ENCODE measurements at regions not wholly inside any gene's neighbourhood (a gene's known extent, or its start where the extent isn't known, plus 50 kb on each side); places are given as distances from the start of the nearest gene placed in this dataset.

DNA sequence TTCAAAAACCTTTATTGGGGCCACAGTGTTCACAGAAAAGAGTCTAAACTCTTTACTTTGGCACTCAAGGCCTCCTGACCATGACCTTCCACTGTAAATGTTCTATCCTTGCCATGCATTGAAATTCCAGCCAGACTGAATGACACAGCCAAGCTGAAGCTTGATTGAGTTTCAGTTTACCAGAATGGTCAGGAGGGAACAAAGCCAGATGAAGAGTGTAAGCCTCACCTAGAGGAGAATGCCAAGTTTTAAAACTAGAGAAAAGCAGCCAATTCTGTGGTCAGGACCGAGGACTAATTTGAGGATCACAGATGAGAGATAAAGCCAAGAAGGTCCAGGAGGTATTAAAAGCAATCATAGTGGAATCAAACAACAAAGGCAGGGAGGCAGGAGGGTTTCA, 215.3 kb downstream of the KCNA4 start:
- no peak for DNase-seq (ENCODE audit: extremely low read depth, low read depth)
- TF ChIP-seq, protein P1, sequence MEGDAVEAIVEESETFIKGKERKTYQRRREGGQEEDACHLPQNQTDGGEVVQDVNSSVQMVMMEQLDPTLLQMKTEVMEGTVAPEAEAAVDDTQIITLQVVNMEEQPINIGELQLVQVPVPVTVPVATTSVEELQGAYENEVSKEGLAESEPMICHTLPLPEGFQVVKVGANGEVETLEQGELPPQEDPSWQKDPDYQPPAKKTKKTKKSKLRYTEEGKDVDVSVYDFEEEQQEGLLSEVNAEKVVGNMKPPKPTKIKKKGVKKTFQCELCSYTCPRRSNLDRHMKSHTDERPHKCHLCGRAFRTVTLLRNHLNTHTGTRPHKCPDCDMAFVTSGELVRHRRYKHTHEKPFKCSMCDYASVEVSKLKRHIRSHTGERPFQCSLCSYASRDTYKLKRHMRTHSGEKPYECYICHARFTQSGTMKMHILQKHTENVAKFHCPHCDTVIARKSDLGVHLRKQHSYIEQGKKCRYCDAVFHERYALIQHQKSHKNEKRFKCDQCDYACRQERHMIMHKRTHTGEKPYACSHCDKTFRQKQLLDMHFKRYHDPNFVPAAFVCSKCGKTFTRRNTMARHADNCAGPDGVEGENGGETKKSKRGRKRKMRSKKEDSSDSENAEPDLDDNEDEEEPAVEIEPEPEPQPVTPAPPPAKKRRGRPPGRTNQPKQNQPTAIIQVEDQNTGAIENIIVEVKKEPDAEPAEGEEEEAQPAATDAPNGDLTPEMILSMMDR (IDR thresholded peaks at IDR 0.05; ENCODE audit: low read depth, low read length, missing control alignments), result no peak

DNA sequence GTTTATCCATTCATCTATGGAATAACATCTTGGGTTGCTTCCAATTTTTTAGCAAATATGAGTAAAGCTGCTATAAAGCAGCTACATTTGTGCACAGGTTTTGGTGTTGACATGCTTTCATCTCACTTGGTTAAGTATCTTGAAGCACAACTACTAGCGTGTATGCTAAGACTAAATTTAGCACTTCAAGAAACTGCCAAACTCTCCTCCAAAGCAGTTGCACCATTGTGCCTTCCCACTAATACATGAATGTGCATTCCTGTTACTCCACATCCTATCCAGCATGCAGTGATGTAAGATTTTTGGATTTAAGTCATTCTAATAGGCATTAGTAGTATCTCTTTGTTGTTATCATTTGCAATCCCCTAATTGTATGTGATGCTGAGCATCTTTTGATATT, 230.7 kb downstream of the KCNA4 start:
- H3K4me3 ChIP-seq (replicated peaks; ENCODE audit: low read depth, low read length), result no peak overlapping the region
- no peak for DNase-seq (ENCODE audit: extremely low read depth, low read depth)
- TF ChIP-seq, protein P1 (IDR thresholded peaks at IDR 0.05; ENCODE audit: low read depth, low read length, missing control alignments), result no peak

More for the DNA sequence above, 215.3 kb downstream of the KCNA4 start:
- no peak overlapping the region for H3K4me3 ChIP-seq (replicated peaks; ENCODE audit: low read depth, low read length)

DNA sequence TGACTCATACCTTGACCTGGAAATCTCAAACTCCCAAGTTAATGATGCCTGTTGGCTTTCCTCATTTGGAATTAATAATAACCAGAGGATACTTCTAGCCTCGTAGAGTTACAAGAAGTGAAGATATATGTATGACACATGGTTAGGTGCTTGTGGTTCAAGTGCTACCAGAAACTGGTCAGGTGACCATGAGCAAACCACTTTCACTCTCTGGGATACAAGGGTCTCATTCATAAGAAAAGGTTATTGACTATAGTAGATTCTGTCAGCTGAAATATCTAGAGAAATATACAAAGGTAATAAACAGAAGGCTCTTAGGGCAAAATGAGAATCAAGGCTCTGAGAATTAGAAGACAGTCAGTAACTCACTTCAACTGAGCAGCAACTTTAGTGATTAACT, 233.3 kb downstream of the KCNA4 start:
- TF ChIP-seq, protein P1 (IDR thresholded peaks at IDR 0.05; ENCODE audit: low read depth, low read length, missing control alignments), result no peak
- DNase-seq (ENCODE audit: extremely low read depth, low read depth), result no peak

DNA sequence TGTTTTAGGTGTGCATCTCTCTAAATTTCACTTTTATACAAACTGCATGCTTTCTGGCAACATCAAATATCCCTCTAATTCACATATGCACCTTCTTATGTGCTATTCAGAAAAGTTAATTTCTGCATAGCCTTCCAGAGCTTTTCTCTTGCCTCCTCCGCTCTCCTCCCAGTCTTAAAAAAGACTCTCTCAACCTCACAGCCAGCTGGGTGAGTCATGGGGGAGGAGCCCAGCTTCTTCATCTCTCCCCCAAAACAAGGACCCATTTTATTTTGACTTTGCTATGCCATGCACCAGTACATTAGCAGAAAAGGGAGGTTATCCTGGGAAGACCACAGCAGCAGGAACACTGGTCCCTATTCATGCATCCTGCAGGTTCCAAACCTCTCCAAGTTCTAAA, 234.4 kb downstream of the KCNA4 start:
- DNase-seq (ENCODE audit: extremely low read depth, low read depth), result no peak
- TF ChIP-seq, protein P1 (IDR thresholded peaks at IDR 0.05; ENCODE audit: low read depth, low read length, missing control alignments), result no peak
- H3K4me3 ChIP-seq (replicated peaks; ENCODE audit: low read depth, low read length), result no peak overlapping the region

More for the DNA sequence above, 233.3 kb downstream of the KCNA4 start:
- H3K4me3 ChIP-seq (replicated peaks; ENCODE audit: low read depth, low read length), result no peak overlapping the region

DNA sequence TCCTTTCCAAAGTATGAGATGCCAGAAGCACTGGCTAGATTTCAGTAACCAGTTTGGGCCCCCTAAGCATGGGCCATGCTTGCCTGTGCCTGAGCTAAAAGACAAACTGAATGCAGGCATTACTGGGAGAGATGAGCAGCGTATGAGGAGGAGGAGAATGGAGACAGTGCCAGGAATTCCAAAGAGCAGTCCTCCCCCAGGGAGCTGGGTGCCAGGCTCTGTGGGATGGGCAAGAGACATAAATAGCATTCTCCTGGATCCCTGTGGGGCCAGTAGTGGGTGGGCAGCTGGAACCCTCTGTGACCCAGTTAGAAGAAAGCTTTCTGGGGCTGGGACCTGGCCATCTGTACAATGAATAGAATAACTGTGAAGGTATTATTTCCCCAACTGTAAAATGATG, 235.6 kb downstream of the KCNA4 start:
- TF ChIP-seq, protein P1 (IDR thresholded peaks at IDR 0.05; ENCODE audit: low read depth, low read length, missing control alignments), result no peak
- DNase-seq (ENCODE audit: extremely low read depth, low read depth), result no peak
- no peak overlapping the region for H3K4me3 ChIP-seq (replicated peaks; ENCODE audit: low read depth, low read length)

DNA sequence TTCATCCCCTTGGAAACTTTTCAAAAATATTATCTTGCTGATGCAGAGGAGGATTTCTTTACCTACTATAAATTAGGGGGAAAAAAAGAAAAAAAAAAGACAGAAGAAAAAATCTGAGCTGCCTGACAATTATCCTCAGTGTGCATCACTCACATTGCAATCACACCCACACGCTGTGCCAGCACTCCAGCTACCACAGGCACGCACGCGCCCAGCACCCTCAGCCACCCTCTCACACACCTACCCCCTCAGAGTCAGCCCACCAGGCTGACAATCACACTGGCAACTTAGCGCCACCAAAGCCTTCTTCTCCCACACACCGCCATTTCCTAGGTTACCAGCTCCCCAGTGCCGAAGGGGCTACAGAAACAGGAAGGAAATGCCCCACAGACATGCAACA, 236.1 kb downstream of the KCNA4 start:
- TF ChIP-seq, protein P1 (IDR thresholded peaks at IDR 0.05; ENCODE audit: low read depth, low read length, missing control alignments), result no peak
- no peak overlapping the region for H3K4me3 ChIP-seq (replicated peaks; ENCODE audit: low read depth, low read length)
- no peak for DNase-seq (ENCODE audit: extremely low read depth, low read depth)

DNA sequence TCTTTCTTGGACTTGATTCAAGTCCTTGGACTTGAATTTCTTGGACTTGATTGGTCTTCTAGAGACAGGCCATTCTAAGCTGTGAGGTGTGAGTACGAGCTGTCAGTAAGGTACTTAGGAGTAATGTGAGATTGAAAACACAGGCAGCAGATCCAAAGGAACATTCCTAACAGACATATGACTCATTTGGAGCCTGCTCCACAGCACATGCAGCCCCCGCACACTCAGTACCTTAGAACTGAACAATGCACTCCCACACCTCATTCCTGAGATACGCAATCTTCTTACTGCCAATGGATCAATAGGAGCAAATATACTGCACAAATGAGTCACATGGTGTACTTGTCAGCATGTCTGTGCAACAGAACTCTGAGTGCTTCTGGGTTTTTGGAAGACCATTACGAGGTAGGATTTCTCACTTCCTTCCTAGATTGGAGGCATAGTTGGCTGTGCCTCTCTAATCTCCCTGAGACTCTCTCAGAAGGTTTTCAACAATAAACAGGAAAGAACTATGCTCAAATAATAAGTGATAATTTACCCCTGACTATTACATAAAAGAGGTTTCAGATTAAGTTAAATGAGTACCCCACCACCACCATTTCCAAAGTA, 243.1 kb downstream of the KCNA4 start:
- no peak for DNase-seq (ENCODE audit: extremely low read depth, low read depth)
- TF ChIP-seq, protein P1 (IDR thresholded peaks at IDR 0.05; ENCODE audit: low read depth, low read length, missing control alignments), result no peak
- H3K4me3 ChIP-seq (replicated peaks; ENCODE audit: low read depth, low read length), result no peak overlapping the region
